NCI-H748 (cell line): ENCODE measurements at regions not wholly inside any gene's neighbourhood (a gene's known extent, or its start where the extent isn't known, plus 50 kb on each side); places are given as distances from the start of the nearest gene placed in this dataset.
A peak's percentile ranks its signal among the peaks of the same experiment; 100 is the strongest.

Experiments used
- DNase-seq: peaks from one replicate; lab custom pipeline; 2025; ENCODE audit not compliant: unreplicated experiment; lab: John Stamatoyannopoulos, UW

DNA sequence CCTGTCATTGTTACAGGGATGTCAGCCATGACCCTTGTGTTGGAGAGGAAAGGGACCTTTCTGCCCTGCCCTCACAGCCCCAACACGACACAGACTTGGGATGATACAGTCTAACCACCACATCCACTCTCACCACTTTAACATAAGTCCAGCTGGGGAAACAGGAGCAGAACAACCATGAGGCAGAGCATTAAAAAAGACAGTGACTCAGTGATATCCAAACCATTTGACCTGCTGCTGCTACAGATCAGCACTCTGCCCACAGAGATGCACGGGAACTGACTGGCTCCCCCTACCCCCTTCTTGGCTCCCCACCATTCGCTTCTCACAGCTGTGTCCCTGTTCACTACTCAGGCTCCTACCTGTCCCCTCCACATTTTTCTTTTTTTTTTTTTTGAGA, 458.6 kb downstream of the ZNF608 start:
- no peak for DNase-seq

DNA sequence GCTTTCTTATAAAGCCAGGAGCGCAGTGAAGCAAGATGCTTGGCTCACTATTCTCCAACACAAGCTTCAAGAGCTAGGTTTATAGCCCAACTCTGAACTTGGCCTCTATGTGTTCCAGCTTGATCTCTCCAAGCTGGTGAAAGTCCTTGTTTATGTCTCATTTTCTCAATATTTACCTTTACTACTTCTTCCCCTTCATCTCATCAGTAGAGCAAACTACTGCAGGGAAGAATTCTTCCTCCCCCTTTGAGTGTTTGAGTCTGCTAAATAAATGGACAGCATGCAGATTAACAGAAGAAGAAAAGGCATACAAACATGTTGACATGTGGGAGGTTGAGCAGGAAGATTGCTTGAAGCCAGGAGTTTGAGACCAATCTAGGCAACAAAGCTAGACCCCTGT, 460.7 kb downstream of the ZNF608 start:
- DNase-seq, result no peak

DNA sequence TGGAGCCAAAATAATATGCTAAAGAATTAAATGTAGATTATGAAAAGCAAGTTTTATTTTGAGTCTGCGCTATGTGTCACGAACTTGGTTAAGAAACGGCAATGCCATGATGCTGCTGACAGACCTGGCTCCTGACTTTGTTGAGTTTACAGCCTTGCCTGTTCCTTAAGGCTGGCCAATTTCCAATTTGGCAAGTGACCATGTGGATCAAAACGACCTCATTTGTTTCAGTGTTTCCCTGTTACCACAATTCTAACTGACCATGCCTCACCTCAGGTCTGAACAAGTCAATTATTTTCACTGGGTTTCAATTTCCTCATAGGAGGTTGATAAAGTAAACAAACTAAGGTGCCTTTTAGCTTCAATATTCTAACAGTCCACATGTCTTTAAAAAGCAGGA, 461.4 kb downstream of the ZNF608 start:
- peak; percentile 44 for DNase-seq

DNA sequence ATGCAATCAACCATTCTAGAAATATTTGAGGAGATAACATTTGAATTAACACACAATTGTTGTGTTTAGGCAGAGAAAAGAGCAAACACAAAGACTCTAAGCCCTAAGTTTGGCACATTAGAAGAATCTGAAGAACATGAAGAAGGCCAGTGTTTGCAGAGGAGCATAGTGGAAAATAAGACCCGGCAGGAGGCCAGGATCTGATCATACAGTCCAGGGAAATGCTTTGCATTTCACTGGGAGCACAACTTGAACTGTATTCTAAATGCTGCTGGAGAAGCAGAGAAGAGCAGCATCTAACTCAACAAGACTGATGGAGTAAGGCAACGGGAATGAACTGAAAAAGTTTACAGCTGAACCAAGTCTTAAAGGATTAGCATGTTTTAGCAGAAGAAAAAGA, 463.4 kb downstream of the ZNF608 start:
- DNase-seq, result no peak

DNA sequence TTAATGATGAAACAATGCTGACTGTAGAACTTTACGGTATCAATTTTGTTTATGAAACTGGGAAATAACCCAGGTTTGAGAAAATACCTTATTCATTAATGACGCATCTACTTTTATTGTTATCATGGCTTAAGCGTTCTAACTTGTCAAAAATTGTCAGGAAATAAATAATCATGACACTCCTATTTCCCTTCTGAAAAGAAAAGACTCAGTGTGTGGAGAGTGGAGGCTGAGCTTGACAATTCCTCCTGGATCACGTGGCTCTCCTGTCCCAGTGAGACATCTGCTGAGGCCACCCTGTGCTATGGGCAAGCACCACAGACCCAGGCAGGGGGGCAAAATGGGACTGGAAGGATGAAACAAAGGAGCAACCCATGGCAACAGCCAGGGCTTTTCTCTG, 466.4 kb downstream of the ZNF608 start:
- DNase-seq, result no peak

DNA sequence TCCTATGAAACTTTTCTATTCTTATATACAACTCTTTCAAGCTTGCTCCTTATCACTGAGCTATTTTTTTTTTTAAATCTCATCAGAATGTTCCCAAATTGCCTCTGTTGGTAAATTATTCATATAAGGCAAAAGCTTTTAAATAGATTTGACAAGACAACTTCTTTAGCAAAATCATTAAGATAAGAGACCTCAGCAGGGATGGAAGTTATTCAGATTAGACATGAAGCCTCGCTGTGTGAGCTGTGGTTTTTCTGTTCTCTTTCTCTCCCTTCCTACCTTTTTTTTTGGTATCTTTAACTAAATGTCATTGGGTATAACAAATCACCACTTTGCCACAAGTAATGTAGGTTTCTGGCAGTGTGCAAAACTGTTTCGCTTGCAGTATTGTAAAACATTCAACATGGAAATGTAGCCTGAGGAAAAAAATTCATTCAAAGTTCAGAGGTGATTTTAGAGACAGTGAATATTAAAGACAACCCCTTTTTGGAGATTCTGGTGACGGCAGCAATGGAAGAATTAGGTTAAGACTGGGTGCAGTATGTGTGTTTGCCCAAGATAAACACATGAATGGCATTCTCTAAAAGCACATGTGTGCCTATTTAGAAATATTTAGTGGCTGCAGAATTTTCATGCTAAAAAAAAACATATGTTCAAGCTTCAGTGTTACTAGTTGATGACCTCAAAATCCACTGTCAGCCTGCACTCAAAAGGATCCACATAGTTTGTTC, 467.1 kb downstream of the ZNF608 start:
- no peak for DNase-seq

DNA sequence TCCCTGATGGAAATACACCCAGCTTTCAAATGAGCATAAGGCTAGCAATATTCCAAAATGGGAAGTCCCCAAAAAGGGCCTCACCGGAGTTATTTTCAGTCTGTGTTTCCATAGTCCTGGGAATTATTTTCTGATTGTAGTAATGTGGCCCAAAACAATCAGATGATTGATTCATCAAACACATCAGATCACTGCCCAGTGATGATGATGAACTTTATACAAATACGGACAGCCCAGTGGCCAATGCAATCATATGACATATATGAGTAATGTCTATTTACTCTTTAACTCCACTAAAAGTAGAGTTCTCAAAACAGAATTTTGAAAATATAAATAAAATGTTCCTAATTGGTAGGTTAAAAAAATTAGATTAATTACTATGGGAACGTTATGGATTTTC, 467.8 kb downstream of the ZNF608 start:
- DNase-seq, result no peak

DNA sequence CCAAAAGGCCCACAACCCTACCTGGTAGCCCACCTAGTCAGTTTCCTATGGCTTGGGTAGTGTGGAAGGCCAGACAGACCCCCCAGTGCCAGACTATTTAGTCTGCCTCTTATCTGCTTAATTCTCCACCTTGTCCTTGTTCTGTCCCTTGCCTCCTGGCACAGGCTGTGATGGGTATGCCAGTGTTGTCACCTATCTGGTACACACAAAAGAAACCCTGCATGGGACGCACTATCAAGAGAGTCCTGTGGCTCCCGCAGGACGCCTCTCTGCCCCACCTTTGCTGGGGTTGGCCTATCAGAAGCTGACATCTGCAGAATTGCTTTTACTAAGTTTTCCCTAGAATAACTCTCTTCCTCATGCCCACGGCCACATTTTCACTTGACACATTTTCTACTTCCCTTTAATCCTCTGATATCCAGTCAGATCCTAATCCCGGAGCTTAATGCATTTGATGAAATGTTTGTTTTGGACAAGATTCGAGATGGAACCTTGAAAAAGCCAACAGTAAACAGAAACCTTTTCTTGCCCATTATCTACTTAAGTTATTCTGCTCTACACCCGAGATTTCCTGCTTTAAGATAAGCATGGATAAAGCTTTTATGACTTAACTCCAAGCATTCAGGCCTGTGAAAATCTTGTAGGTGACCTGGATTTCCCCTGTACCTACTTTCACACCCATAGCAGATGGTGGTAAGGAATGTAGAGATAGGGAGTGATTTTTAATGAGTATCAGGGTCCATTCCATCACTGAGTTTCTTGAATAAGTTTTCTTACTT, 468.5 kb downstream of the ZNF608 start:
- no peak for DNase-seq

DNA sequence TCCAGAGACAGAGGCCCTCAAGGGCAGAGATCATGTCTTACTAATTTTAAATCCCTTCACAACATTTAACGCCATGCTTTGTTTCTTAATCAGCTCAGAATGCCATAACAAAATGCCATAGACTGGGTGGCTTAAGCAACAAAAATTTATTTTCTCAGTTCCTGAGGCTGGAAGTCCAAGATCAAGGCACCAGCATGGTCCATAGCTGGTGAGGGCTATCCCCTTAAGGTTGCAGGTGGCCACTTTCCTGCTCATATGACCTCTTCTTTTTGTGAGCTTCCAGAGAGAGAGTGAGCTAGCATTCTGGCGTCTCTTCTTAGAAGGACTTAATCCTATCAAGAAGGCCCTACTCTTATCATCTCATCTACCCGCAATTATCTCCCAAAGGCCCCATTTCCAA, 470.3 kb downstream of the ZNF608 start:
- no peak for DNase-seq

DNA sequence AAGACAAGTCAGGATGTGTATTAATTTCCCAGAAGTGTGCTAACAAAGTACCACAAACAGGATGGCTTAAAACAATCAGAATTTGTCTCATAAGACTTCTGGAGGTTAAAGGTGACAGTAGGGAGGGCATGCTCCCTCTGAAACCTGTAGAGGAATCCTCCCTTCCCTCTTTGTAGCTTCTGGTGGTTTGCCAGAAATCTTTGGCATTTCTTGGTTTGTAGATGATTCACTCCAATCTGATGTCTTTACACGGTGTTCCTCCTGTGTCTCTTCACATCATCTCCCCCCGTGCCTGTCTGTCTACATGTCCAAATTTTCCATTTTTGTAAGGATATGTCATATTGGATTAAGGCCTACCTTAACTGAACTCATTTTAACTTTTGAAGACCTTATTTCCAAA, 471.5 kb downstream of the ZNF608 start:
- no peak for DNase-seq

DNA sequence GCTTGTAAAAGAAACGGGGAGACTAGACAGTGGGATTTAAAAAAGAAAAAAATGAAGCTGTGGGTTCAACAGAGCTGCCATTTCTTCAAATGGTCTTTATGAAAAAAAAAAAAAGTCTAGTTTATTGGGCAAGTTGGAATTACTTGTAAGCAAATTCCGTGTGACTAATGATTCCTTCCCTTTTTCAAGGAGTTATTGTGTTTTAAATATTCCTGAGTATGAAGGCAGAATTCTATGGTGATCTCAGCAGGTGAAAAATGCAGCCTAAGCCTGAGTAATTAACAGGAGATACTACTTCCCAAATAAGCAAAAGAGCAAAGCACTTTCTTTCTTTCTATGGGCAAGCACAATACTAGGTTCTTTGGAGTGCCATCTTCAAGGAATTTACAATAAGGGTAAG, 481.9 kb downstream of the ZNF608 start:
- peak; percentile 79 for DNase-seq

DNA sequence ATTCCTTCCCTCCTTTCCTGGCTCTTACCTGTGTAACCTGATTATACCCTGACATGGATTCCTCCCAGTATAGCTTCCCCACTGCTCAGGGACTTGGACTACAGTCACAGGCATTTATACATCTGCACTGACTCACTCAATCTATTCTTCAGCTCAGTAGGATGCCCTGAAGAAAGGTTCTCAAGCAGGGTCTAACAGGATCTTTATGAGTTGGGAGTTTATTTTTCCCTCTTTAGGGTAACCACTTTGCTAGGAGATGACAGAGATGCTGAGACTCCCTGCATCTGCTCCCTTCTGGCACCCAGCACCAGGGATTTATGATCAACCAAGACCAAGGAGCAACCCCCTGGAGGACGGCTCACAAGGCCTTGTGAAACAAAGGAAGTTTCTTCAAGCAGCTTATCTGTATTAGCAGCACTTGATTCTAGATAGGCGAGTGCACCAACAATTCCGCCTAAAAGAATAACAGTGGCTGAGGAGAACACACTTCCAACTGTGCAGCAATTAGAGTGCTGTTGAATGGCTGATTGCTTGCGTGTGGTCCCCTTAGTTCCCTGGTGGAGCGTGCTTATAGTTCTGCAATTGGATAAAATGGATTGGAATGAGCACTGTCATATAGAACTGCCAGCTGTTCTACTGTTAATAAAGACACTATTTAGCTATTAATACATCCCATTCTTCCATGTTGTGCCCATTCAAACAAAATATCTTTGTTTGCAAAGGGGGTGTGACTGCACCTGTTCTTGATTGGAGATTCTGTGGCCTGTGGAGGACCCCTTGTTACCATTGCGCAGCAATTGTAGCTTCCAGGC, 482.6 kb downstream of the ZNF608 start:
- peak; percentile 99 for DNase-seq

DNA sequence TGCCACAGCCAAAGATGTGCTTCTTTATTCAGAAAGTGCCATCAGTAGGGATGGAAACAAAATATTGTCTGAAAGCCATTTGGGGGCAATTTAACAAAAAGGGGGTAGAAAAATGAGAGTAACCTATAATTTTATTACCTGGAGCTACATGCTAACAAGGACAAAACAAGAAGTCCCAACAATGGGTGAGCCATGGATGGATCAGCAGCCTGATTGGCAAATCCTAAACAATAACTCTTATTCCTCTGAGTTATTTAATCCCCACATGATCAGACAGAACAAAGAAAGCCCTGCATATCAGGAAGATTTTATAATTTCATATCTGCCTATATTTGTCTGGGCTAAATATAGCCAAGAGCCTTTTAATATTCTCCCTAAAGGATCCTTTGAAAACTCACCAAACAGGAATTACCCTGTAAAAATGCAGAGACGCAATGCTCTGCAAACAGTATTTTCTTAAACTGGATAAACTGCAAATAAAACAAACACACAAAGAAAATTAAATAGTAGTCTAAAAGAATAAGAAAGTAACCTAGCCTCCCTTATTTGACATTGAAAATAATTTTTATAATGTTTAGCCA, 483.4 kb downstream of the ZNF608 start:
- peak; percentile 69 for DNase-seq

DNA sequence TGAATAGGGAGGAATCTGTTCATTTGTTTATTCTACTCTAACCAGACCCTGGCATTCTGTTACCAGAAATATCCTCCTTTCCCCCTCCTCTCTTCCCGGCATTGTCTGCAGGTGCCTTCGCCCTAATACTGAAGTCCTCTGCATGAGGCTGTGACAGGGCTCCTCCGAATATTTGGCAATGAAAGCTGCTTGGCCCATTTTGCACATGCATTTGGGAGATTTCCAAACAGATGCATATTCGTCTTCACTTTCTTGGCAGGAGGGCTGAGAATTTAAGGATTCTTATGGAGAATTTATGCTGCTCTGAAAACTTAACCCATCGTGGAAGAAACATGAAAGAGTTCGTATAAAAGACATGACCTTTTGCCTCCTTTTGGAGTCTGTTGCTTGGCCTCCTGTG, 484.0 kb downstream of the ZNF608 start:
- peak; percentile 35 for DNase-seq

DNA sequence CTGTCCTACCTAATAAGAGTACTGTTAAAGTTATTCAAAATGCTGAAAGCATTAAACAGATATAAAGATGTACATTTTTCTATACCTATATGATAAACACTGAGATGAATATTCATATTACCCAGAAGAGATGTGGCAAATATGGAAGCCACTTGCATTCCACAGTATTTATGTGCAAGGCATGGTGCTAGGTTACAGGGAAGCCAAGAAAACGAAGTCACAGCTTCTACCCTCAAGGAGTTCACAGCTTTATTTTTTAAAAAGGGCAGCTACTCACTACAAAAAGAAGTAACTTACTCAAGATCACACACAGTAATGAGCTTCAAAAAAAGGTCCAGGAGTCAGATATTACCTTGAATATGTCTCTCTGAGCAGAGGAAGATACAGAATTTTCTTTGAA, 484.6 kb downstream of the ZNF608 start:
- no peak for DNase-seq

DNA sequence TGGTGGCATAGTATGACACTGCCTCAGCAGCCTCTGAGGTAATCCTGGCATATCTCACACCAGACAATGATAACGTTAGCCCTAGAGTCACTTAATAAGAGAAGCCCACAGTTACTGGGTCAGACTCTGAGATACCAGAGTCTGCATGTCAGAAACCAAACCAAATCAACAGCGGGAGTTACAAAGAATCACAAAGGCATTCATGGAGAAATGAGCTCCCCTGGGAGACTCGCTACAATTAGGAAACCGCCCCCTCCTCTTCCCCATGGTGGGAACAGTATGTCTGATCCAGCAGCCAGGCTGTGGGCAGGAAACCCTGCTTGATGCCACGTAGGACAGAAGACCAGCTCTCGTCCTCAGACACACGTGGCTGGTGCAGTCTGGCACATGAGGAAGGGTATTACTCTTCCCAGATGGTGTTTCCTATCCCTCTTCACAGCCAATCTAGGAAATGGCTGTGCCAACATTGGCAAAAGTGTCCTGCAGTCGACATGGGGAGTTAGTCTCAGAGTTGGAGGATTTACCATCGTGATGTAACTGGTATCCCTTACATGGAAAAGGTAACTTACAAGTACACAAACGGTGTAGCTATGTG, 485.4 kb downstream of the ZNF608 start:
- no peak for DNase-seq

DNA sequence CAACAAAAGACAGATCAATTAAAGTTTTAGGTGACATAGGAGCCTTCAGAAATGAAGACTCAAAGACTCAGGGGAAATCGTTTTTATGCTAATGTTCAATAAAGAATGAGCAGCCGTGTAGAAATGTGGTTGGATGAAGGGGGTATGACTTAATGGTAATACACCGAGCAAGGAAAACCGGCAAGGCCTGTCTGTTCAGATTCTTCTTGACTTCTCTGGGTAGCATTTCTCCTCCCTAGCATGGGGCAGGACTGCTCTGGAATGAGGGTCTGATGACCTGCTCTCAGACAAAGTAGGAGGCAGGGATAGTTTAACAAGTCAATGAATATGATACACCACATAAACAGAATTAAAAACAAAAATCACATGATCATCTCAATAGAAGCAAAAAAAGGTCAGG, 487.4 kb downstream of the ZNF608 start:
- no peak for DNase-seq

DNA sequence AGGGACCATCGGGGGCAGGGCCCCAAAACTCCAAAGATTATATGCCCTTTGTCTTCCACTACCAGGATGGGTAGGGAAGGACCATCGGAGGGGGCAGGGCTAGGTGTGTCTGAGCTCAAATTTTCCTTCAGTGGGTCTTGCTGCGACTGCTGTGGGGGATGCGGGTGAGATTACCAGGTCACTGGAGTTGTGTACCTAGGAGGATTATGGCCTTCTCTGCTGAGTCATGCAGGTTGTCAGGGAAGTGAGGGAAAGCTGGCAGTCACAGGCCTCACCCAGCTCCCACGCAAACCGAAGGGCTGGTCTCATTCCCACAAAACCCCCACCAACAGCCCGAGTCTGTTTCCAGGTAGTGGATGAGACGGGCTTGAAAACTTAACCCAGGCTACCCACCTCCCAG, 489.4 kb downstream of the ZNF608 start:
- DNase-seq, result no peak

DNA sequence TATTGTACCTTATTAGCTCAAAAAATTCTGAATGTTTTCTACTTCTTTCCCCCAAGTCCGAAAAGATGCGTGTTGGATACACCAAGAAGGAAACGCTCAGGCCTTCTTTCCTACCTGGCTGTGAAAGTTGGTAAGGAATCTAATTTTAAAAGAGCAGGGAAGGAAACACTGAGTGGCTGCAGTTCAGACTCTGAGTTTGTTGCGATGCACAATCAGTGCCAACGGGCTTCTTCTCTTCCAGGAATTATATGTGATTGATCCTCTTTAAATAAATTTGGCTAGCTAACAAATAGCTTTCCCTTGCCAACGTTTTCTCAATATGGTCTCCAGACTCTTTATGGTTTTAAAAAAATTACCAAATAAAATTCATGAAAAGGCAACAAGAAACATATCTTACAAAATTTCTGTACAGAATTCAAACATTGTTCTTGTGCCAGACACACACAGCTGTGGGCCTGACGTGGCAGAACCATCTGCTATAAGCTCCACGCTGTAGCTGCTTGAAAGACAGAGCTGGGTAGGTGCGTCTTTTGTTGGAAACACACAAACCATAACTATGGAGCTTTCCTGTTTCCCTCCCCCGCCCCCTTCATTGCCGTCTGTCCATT, 493.1 kb downstream of the ZNF608 start:
- peak; percentile 26 for DNase-seq

DNA sequence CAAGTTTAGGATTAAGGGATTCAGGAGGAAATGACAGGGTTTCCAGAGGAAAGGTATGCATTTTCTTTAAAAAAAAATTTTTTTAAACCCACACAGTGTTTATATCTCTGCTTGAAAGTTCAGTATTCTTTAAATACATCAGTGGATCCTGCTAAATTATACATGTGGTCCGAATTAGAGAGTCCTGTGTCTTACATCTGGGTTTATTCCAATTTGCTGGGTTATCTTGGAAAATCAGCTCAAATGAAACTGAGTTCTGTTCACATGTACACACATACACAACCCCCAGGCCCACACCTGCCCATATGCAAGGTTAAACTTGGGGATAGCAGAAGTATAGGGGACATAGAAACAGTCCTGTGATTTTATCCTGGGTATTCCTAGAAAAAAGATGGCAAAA, 493.7 kb downstream of the ZNF608 start:
- DNase-seq, result no peak

DNA sequence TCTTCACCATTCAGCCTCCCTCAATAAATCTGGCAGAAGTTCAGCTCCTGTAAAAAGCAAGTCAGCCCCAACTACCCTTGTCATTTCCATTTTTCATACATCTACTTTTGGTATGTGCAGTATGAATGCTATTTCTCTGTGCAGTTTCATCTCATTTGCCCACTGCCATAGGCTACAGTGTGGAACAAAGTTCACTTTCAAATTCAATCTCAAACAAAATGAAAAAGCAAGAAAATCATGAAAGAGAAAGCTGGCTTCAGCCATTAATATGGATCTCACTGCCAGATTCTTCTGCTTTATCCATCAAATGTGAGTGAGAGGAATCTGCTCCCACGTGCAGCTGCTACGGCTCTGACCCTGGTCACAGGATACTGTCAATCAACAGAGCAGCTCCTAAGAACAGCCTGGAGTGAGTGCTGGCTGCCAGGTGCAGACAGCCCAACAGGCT, 494.2 kb downstream of the ZNF608 start:
- peak; percentile 90 for DNase-seq
